ENCODE measurements at regions not wholly inside any gene's neighbourhood (a gene's known extent, or its start where the extent isn't known, plus 50 kb on each side); places are given as distances from the start of the nearest gene placed in this dataset.

DNA sequence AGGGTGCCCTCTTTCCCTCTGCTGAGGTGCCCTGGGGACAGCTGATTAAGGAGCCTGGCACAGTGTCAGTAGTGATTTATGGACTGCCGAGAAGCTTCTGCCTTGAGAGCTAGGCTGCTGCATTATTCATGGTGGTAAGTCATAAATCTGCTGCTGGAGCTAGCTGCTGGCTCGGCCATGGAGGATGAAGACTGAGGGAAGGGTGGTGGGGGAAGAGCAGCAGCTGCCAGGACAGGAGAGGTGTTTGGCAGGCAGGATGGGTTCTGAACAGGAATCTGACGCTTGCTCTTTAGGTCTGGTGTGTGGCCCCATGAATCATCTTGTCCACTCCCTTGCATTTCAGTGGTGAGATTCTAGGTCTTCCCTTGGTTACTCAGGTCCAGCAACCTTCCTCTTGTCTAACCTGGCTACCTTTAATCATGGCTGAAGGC is 296.3 kb downstream of the DYSF start:
- TF ChIP-seq CTCF (conservative IDR thresholded peaks at IDR 0.05; ENCODE audit: low read depth, low read length) = no peak
- TF ChIP-seq EZH2 (IDR thresholded peaks at IDR 0.05; ENCODE audit: borderline replicate concordance, low read depth, low read length, poor library complexity, severe bottlenecking) = no peak

All from A673 (cell line).